ENCODE measurements at regions not wholly inside any gene's neighbourhood (a gene's known extent, or its start where the extent isn't known, plus 50 kb on each side); places are given as distances from the start of the nearest gene placed in this dataset.

DNA sequence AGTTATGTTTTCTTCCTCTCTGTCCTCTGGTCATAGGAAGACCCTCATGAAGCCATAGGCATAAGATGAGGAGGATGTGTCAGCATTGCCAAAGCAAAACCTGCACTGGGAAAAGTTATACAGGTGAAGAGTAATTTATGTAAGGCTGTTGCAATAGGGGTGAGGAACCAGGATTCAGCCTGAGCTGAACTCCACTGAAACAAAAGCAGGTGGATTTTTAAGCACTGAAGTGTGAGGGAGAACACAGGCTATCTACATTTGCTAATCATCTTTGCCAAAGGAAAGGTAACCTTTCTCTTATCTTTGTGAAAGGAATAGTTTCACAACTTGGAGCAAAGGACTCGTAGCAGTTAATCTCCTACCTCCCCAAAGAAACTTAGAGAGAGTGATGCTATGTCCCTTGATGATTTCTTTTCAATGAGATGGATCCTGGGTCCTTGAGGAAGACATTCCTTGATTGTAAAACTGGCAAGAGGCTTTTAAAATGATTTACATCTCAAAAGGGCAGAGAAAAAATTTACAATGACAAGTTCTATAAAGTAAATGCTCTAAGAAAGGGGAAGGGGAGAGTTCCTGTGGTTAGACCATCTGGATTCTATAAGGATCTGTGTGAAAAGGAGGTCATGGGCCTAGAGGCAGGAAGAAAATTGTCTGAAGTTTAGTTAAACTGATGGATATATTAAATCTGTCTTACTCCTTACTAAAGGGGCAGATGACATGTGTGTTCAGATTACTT lies 385.4 kb upstream of the CDH7 start:
- Histone ChIP-seq H4K5ac (ENCODE audit: insufficient read length, low read depth, low read length) (no peak overlapping the region), H3K23me2 (ENCODE audit: insufficient read length, low read depth, low read length, poor library complexity, severe bottlenecking) (no peaks in the 10 kb centered on the region), H3K4me1 (ENCODE audit: insufficient read depth, low read length) (peaks cover 22% of the 10 kb centered on the region), H3K79me2 (ENCODE audit: insufficient read depth, low read length) (no peaks in the 10 kb centered on the region), H4K8ac (replicated peaks; ENCODE audit: insufficient read length, low read depth, low read length) (no peak overlapping the region), H3K79me1 (ENCODE audit: insufficient read depth, low read depth, low read length, poor library complexity, severe bottlenecking) (no peaks in the 10 kb centered on the region), H3K27me3 (ENCODE audit: insufficient read depth, low read length) (no peaks in the 10 kb centered on the region), H2BK15ac (ENCODE audit: low read depth, low read length) (no peak overlapping the region), H3K4ac (ENCODE audit: low read depth, low read length) (no peak overlapping the region), H3K23ac (ENCODE audit: insufficient read length, low read depth, low read length) (no peak overlapping the region), H3K56ac (ENCODE audit: insufficient read length, low read depth, low read length) (no peak overlapping the region), H2AK5ac (ENCODE audit: insufficient read length, low read length) (no peak overlapping the region), H3K4me2 (ENCODE audit: insufficient read depth, insufficient read length, low read length) (no peak overlapping the region), H4K91ac (ENCODE audit: insufficient read length, low read depth, low read length) (no peak overlapping the region), H3K9ac (ENCODE audit: extremely low read depth, insufficient read length, low read length) (no peak overlapping the region), H3K18ac (ENCODE audit: insufficient read length, low read depth, low read length) (no peak overlapping the region), H3K9me3 (ENCODE audit: control insufficient read depth, low read depth, low read length) (no peaks in the 10 kb centered on the region), H2BK12ac (ENCODE audit: insufficient read length, low read depth, low read length) (no peak overlapping the region), H2BK20ac (ENCODE audit: low read depth, low read length, poor library complexity, severe bottlenecking) (no peak overlapping the region), H3K14ac (ENCODE audit: insufficient read depth, low read length) (no peak overlapping the region), H3T11ph (ENCODE audit: low read length) (no peak overlapping the region), H3K27ac (ENCODE audit: insufficient read length, low read depth, low read length) (peak overlapping the region; percentile 82), H2AFZ (ENCODE audit: low read length) (no peak overlapping the region), H4K20me1 (ENCODE audit: control insufficient read depth, insufficient read depth, insufficient read length) (no peaks in the 10 kb centered on the region), H2BK120ac (ENCODE audit: low read depth, low read length, poor library complexity, severe bottlenecking) (no peak overlapping the region), H2BK5ac (ENCODE audit: insufficient read length, low read length) (no peak overlapping the region)
- Mint-ChIP-seq H3K9me3 (no peaks in the 10 kb centered on the region), H3K4me1 (peaks cover 31 to 36% of the 10 kb centered on the region in 2 experiments), H3K36me3 (ENCODE audit: insufficient read depth in 1 of 3, low read depth in 3 of 3) (no peaks in the 10 kb centered on the region), H3K27me3 (ENCODE audit: low read depth) (no peaks in the 10 kb centered on the region), H3K27ac (peak overlapping the region in 2 of 3 experiments; percentile 67 to 93; a peak in 5 of 7 replicates), H3K4me3 (no peak overlapping the region; a peak in 1 of 5 replicates)
- WGBS (ENCODE audit: extremely low coverage, insufficient read length, low lambda C conversion rate): no CpG with 5 or more reads among the region's 1 CpG
- no peak for DNase-seq
- TF ChIP-seq, protein P1, sequence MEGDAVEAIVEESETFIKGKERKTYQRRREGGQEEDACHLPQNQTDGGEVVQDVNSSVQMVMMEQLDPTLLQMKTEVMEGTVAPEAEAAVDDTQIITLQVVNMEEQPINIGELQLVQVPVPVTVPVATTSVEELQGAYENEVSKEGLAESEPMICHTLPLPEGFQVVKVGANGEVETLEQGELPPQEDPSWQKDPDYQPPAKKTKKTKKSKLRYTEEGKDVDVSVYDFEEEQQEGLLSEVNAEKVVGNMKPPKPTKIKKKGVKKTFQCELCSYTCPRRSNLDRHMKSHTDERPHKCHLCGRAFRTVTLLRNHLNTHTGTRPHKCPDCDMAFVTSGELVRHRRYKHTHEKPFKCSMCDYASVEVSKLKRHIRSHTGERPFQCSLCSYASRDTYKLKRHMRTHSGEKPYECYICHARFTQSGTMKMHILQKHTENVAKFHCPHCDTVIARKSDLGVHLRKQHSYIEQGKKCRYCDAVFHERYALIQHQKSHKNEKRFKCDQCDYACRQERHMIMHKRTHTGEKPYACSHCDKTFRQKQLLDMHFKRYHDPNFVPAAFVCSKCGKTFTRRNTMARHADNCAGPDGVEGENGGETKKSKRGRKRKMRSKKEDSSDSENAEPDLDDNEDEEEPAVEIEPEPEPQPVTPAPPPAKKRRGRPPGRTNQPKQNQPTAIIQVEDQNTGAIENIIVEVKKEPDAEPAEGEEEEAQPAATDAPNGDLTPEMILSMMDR (conservative IDR thresholded peaks at IDR 0.05): no peak
